HG03342 (cell line): ENCODE measurements at regions not wholly inside any gene's neighbourhood (a gene's known extent, or its start where the extent isn't known, plus 50 kb on each side); places are given as distances from the start of the nearest gene placed in this dataset.

ENCODE experiments used
- ATAC-seq: cut with Tn5 transposase; IDR thresholded peaks from one replicate; pipeline ENCODE4 v1.9.1; 2021; ENCODE audit warnings: mild to moderate bottlenecking, moderate library complexity; ENCODE audit not compliant: unreplicated experiment

GRCh38 chr20:40738976-40739375, 49.9 kb upstream of the MAFB start:
- ATAC-seq, result no peak

- no peak for ATAC-seq
Observed at GRCh38 chr20:40739841-40740240, 50.8 kb upstream of the MAFB start.

- ATAC-seq, result no peak
Observed at GRCh38 chr20:40741507-40742106, 52.6 kb upstream of the MAFB start.

GRCh38 chr20:40743141-40743775, 54.2 kb upstream of the MAFB start:
- ATAC-seq, result no peak

GRCh38 chr20:40744072-40744817, 55.2 kb upstream of the MAFB start:
- no peak for ATAC-seq

GRCh38 chr20:40744818-40745175, 55.8 kb upstream of the MAFB start:
- ATAC-seq, result no peak

- no peak for ATAC-seq
Observed at GRCh38 chr20:40746251-40746650, 57.2 kb upstream of the MAFB start.

- no peak for ATAC-seq
Observed at GRCh38 chr20:40748182-40748581, 59.1 kb upstream of the MAFB start.

- ATAC-seq, result no peak
Observed at GRCh38 chr20:40749985-40750506, 61.0 kb upstream of the MAFB start.

- no peak for ATAC-seq
Observed at GRCh38 chr20:40750541-40751035, 61.6 kb upstream of the MAFB start.

- ATAC-seq, result no peak
Observed at GRCh38 chr20:40753472-40753871, 64.4 kb upstream of the MAFB start.

GRCh38 chr20:40754339-40754943, 65.4 kb upstream of the MAFB start:
- ATAC-seq, result no peak

GRCh38 chr20:40757087-40757486, 68.1 kb upstream of the MAFB start:
- no peak for ATAC-seq

- ATAC-seq, result no peak
Observed at GRCh38 chr20:40758790-40759189, 69.8 kb upstream of the MAFB start.

GRCh38 chr20:40760399-40760798, 71.4 kb upstream of the MAFB start:
- ATAC-seq, result no peak

- ATAC-seq, result no peak
Observed at GRCh38 chr20:40763646-40764295, 74.7 kb upstream of the MAFB start.

- ATAC-seq, result no peak
Observed at GRCh38 chr20:40765814-40766480, 76.9 kb upstream of the MAFB start.

- ATAC-seq, result no peak
Observed at GRCh38 chr20:40766790-40767614, 78.0 kb upstream of the MAFB start.

- no peak for ATAC-seq
Observed at GRCh38 chr20:40767615-40767924, 78.5 kb upstream of the MAFB start.

- ATAC-seq, result no peak
Observed at GRCh38 chr20:40768105-40768504, 79.1 kb upstream of the MAFB start.
